ENCODE measurements at regions not wholly inside any gene's neighbourhood (a gene's known extent, or its start where the extent isn't known, plus 50 kb on each side); places are given as distances from the start of the nearest gene placed in this dataset.

GRCh38 chr1:29732453-29732852 is 496.1 kb downstream of the PTPRU start:
- Histone ChIP-seq H3K9me3 (no peaks in the 10 kb centered on the region), H3K4me1 (no peaks in the 10 kb centered on the region), H3K4me2 (no peak overlapping the region), H3K27ac (no peak overlapping the region), H3K4me3 (no peak overlapping the region)
- DNase-seq (ENCODE audit: low read depth in 1 of 2, low spot score in 1 of 2) (no peak), ATAC-seq (no peak), FAIRE-seq (no peak)
- 94% methylated on average over 2 of the region's 3 CpGs for WGBS (ENCODE audit: missing lambda C conversion rate)
- POLR2A ChIA-PET: no interaction called here
- CTCF ChIA-PET: interaction anchor here (0.9 kb wide), 1 partner anchor 354 kb away, joined by 4 read pairs; no protein-coding TSS in a partner anchor
- TF ChIP-seq ATOH8 (CRISPR knock-in tag; IDR thresholded peaks at IDR 0.05; ENCODE audit: low read depth) (no peak), BHLHE40 (IDR thresholded peaks at IDR 0.05; ENCODE audit: low read depth, low read length) (no peak), CEBPB (IDR thresholded peaks at IDR 0.05) (no peak), ESRRA (IDR thresholded peaks at IDR 0.05; ENCODE audit: borderline replicate concordance, low read length) (no peak), TFCP2L1 (CRISPR knock-in tag; IDR thresholded peaks at IDR 0.05) (no peak), FOSB (CRISPR knock-in tag; IDR thresholded peaks at IDR 0.05) (no peak)

- no peak overlapping the region for H3K27ac ChIP-seq
- no peaks in the 10 kb centered on the region for H3K9me3 ChIP-seq
- ChIA-PET CTCF (no interaction called here), POLR2A (no interaction called here)
- 59% methylated on average over 3 of the region's 5 CpGs for WGBS (ENCODE audit: missing lambda C conversion rate)
- ATAC-seq (no peak), DNase-seq (ENCODE audit: low read depth in 1 of 2, low spot score in 1 of 2) (no peak), FAIRE-seq (no peak)
- TF ChIP-seq FOSL2 (IDR thresholded peaks at IDR 0.05) (no peak), FOSL2 (CRISPR knock-in tag; IDR thresholded peaks at IDR 0.05) (no peak), ZC3H11A (IDR thresholded peaks at IDR 0.05) (no peak), PHF8 (IDR thresholded peaks at IDR 0.05; ENCODE audit: borderline replicate concordance, low read depth) (no peak), TFCP2L1 (CRISPR knock-in tag; IDR thresholded peaks at IDR 0.05) (no peak), HES2 (IDR thresholded peaks at IDR 0.05) (no peak), RCOR1 (IDR thresholded peaks at IDR 0.05; ENCODE audit: low read depth, low read length) (no peak), HMGXB4 (CRISPR knock-in tag; IDR thresholded peaks at IDR 0.05; ENCODE audit: borderline replicate concordance) (no peak), MAX (IDR thresholded peaks at IDR 0.05) (no peak), ZFP36 (IDR thresholded peaks at IDR 0.05; ENCODE audit: borderline replicate concordance, partially characterized antibody) (no peak), ZSCAN20 (CRISPR knock-in tag; IDR thresholded peaks at IDR 0.05) (no peak), NR3C1 (IDR thresholded peaks at IDR 0.05) (no peak), ZNF302 (CRISPR knock-in tag; IDR thresholded peaks at IDR 0.05) (no peak), ESRRA (IDR thresholded peaks at IDR 0.05; ENCODE audit: borderline replicate concordance, low read length) (no peak), FOXS1 (CRISPR knock-in tag; IDR thresholded peaks at IDR 0.05) (no peak), MAZ (IDR thresholded peaks at IDR 0.05; ENCODE audit: borderline replicate concordance, low read depth, low read length) (no peak), BHLHE40 (IDR thresholded peaks at IDR 0.05; ENCODE audit: low read depth, low read length) (no peak), CEBPB (IDR thresholded peaks at IDR 0.05) (no peak), EHF (CRISPR knock-in tag; IDR thresholded peaks at IDR 0.05) (no peak), CTCF (IDR thresholded peaks at IDR 0.05) (no peak)
- no peak overlapping the region for H3K4me2 ChIP-seq
- no peaks in the 10 kb centered on the region for H3K4me1 ChIP-seq
- H3K4me3 ChIP-seq: no peak overlapping the region
Measured at GRCh38 chr1:29730623-29731022, 494.3 kb downstream of the PTPRU start.
